GM23338 (cell line): ENCODE measurements at regions not wholly inside any gene's neighbourhood (a gene's known extent, or its start where the extent isn't known, plus 50 kb on each side); places are given as distances from the start of the nearest gene placed in this dataset.

Experiments
- ATAC-seq: fragments of 200-7000 bp; cut with Tn5 transposase; 3 replicates; pipeline ENCODE4 v1.9.1; 2020
- DNase-seq: peaks from one replicate; pipeline ENCODE4 v3.0.0-alpha.2; 2015; ENCODE audit warnings: low spot score
- H2AFZ ChIP-seq: fragments of 200-600 bp; sonication (generic); 2 replicates; pipeline ENCODE4 v1.8.0; 2016; ENCODE audit warnings: antibody characterized with exemption, mild to moderate bottlenecking, moderate library complexity
- H3F3A ChIP-seq: fragments of 200-600 bp; sonication (generic); replicated peaks from 2 replicates; pipeline ENCODE4 v1.8.0; 2017; ENCODE audit warnings: antibody characterized with exemption, mixed run types, low read depth
- H3K27ac ChIP-seq: fragments of 200-600 bp; sonication (generic); 2 replicates; pipeline ENCODE4 v1.6.1; 2016; ENCODE audit warnings: low read depth
- H3K27me3 ChIP-seq: fragments of 200-600 bp; sonication (generic); 2 replicates; pipeline ENCODE4 v1.8.0; 2016; ENCODE audit warnings: mild to moderate bottlenecking, mixed run types, moderate library complexity; ENCODE audit not compliant: insufficient read depth
- H3K36me3 ChIP-seq: fragments of 200-600 bp; sonication (generic); 2 replicates; pipeline ENCODE4 v1.8.0; 2016; ENCODE audit warnings: mild to moderate bottlenecking; ENCODE audit not compliant: insufficient read depth
- H3K4me1 ChIP-seq: fragments of 200-600 bp; sonication (generic); 2 replicates; pipeline ENCODE4 v1.8.0; 2016; ENCODE audit warnings: mild to moderate bottlenecking, moderate library complexity; ENCODE audit not compliant: insufficient read depth
- H3K4me2 ChIP-seq: fragments of 200-600 bp; sonication (generic); 2 replicates; pipeline ENCODE4 v1.7.1; 2017; ENCODE audit warnings: mixed run types
- H3K4me3 ChIP-seq: fragments of 200-600 bp; sonication (generic); 2 replicates; pipeline ENCODE4 v1.6.1; 2016; ENCODE audit warnings: mixed run types
- H3K79me2 ChIP-seq: fragments of 200-600 bp; sonication (generic); replicated peaks from 2 replicates; pipeline ENCODE4 v1.8.0; 2017; ENCODE audit warnings: mild to moderate bottlenecking; ENCODE audit not compliant: insufficient read depth
- H3K9me2 ChIP-seq: fragments of 200-600 bp; sonication (generic); 2 replicates; pipeline ENCODE4 v1.8.0; 2017; ENCODE audit not compliant: insufficient read depth
- H4K20me1 ChIP-seq: fragments of 200-600 bp; sonication (generic); replicated peaks from 2 replicates; pipeline ENCODE4 v1.8.0; 2017; ENCODE audit warnings: mild to moderate bottlenecking; ENCODE audit not compliant: insufficient read depth
- H3K27ac Mint-ChIP-seq: 2 replicates; pipeline ENCODE4 v1.8.0; 2020; ENCODE audit warnings: inconsistent platforms, mild to moderate bottlenecking, moderate library complexity, mixed read lengths
- H3K27me3 Mint-ChIP-seq: 3 replicates; pipeline ENCODE4 v1.8.0; 2022; ENCODE audit warnings: low read depth, mild to moderate bottlenecking, moderate library complexity, mixed read lengths, inconsistent platforms; ENCODE audit not compliant: insufficient read depth, poor library complexity
- H3K36me3 Mint-ChIP-seq: 3 replicates; pipeline ENCODE4 v1.8.0; 2021; ENCODE audit warnings: low read depth, mild to moderate bottlenecking, inconsistent platforms, moderate library complexity, mixed read lengths
- H3K4me1 Mint-ChIP-seq: 3 replicates; pipeline ENCODE4 v1.8.0; 2020; ENCODE audit warnings: mild to moderate bottlenecking, inconsistent platforms, mixed read lengths
- H3K4me3 Mint-ChIP-seq: 3 replicates; pipeline ENCODE4 v1.8.0; 2021; ENCODE audit warnings: moderate library complexity, mild to moderate bottlenecking, inconsistent platforms, mixed read lengths
- H3K9me3 Mint-ChIP-seq: 3 replicates; pipeline ENCODE4 v1.8.0; 2020; ENCODE audit warnings: moderate library complexity, mild to moderate bottlenecking, inconsistent platforms, mixed read lengths
- CREB1 ChIP-seq: fragments of 250-450 bp; sonication (Bioruptor Pico); IDR thresholded peaks from 2 replicates; pipeline ENCODE4 v1.5.0; 2020; ENCODE audit warnings: low read depth, mild to moderate bottlenecking, moderate library complexity
- EZH2 ChIP-seq: fragments of 200-600 bp; sonication (generic); IDR thresholded peaks from one replicate; pipeline ENCODE4 v1.8.0; 2017; ENCODE audit warnings: antibody characterized with exemption, mild to moderate bottlenecking, low read depth; ENCODE audit not compliant: unreplicated experiment
- EZH2phosphoT487 ChIP-seq: fragments of 200-600 bp; sonication (generic); IDR thresholded peaks from one replicate; pipeline ENCODE4 v1.8.1; 2018; ENCODE audit warnings: antibody characterized with exemption; ENCODE audit not compliant: unreplicated experiment
- JUNB ChIP-seq: IDR thresholded peaks from one replicate; pipeline ENCODE4 v1.6.1; 2016; ENCODE audit warnings: antibody characterized with exemption; ENCODE audit not compliant: unreplicated experiment
- NANOG ChIP-seq: IDR thresholded peaks from 2 replicates; pipeline ENCODE4 v1.6.1; 2016; ENCODE audit warnings: antibody characterized with exemption, borderline replicate concordance
- POLR2AphosphoS5 ChIP-seq: IDR thresholded peaks from 2 replicates; pipeline ENCODE4 v1.6.1; 2016; ENCODE audit warnings: antibody characterized with exemption, low read depth
- STAT1 ChIP-seq: IDR thresholded peaks from one replicate; pipeline ENCODE4 v1.6.1; 2016; ENCODE audit warnings: antibody characterized with exemption; ENCODE audit not compliant: unreplicated experiment
- ZNF114 ChIP-seq: fragments of 250-450 bp; sonication (Bioruptor Pico); IDR thresholded peaks from 2 replicates; pipeline ENCODE4 v1.5.0; 2020; ENCODE audit warnings: mild to moderate bottlenecking, moderate library complexity
- ZNF331 ChIP-seq: fragments of 250-450 bp; sonication (Bioruptor Pico); IDR thresholded peaks from 2 replicates; pipeline ENCODE4 v1.5.0; 2020; ENCODE audit warnings: low read depth, mild to moderate bottlenecking, moderate library complexity
- ZNF462 ChIP-seq: fragments of 250-450 bp; sonication (Bioruptor Pico); IDR thresholded peaks from 2 replicates; pipeline ENCODE4 v1.5.0; 2020; ENCODE audit warnings: mild to moderate bottlenecking, moderate library complexity
- TF ChIP-seq, protein P1 (sequence below): IDR thresholded peaks from 2 replicates; pipeline ENCODE4 v1.6.1; 2016; ENCODE audit warnings: antibody characterized with exemption
- TF ChIP-seq, protein P2 (sequence below), 2 experiments: fragments of 200-600 bp in 1 of 2; sonication (generic) in 1 of 2; conservative IDR thresholded peaks; 2 replicates each; pipeline versions ENCODE4 v1.5.1 to v1.6.1; 2016 to 2017; ENCODE audit warnings: antibody characterized with exemption in 2 of 2, low read depth in 2 of 2, mild to moderate bottlenecking in 2 of 2, moderate library complexity in 1 of 2

DNA sequence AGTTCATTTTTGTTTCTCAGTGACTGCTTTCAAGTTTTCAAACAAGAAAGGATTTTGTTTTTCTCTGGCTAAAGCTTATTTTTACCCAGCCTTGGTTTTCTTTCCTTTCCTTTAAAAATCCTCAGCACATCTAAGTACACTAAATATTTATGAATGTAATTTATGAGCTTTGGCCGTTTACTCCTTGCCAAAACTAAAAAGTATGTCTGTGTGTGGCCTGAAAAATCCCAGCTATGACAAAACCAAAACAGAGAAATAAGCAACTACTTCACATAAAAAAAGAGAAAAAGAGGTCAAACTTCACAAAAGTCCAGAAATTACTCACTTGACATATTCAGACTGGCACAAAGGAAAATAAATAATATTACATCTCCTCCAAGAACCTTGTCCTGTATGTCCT is 365.1 kb upstream of the NFE2L3 start:
- no peaks in the 10 kb centered on the region for H3K4me1 Mint-ChIP-seq
- H3K27ac Mint-ChIP-seq: no peak overlapping the region
- Histone ChIP-seq H3K4me1 (no peaks in the 10 kb centered on the region), H3K9me2 (peaks cover 18% of the 10 kb centered on the region), H3K36me3 (no peaks in the 10 kb centered on the region), H3K79me2 (no peaks in the 10 kb centered on the region), H3K27ac (no peak overlapping the region), H3F3A (no peaks in the 10 kb centered on the region), H3K27me3 (no peaks in the 10 kb centered on the region), H3K4me2 (no peak overlapping the region), H2AFZ (no peak overlapping the region), H4K20me1 (no peaks in the 10 kb centered on the region), H3K4me3 (no peak overlapping the region)
- DNase-seq (no peak), ATAC-seq (no peak)
- TF ChIP-seq ZNF331 (CRISPR knock-in tag) (no peak), EZH2phosphoT487 (no peak), ZNF114 (CRISPR knock-in tag) (no peak), STAT1 (no peak), NANOG (no peak), JUNB (no peak), EZH2 (no peak)
- TF ChIP-seq, protein P1, sequence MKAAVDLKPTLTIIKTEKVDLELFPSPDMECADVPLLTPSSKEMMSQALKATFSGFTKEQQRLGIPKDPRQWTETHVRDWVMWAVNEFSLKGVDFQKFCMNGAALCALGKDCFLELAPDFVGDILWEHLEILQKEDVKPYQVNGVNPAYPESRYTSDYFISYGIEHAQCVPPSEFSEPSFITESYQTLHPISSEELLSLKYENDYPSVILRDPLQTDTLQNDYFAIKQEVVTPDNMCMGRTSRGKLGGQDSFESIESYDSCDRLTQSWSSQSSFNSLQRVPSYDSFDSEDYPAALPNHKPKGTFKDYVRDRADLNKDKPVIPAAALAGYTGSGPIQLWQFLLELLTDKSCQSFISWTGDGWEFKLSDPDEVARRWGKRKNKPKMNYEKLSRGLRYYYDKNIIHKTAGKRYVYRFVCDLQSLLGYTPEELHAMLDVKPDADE: no peak
- no peaks in the 10 kb centered on the region for H3K9me3 Mint-ChIP-seq
- H3K4me3 Mint-ChIP-seq: no peak overlapping the region
- no peaks in the 10 kb centered on the region for H3K27me3 Mint-ChIP-seq
- H3K36me3 Mint-ChIP-seq: no peaks in the 10 kb centered on the region

DNA sequence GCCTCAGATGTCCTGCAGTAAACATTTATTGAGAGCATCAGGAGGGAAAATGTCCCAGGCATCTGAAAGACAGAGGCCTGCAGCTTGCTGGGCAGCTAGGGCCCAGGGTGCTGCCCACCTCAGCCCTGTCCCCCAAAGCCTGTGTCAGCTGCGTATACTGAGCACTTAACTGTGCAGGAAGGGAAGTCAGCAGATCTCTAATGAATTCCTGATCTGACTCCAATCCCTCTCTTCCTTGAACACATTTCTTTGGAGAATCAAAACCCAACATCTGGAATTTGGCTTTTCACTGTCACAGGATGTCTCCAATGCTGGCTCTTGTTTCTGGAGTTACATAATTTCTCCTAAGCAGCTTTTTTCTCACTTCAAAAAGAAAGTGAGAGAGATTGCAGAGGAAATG is 364.7 kb upstream of the NFE2L3 start:
- H3K4me2 ChIP-seq: no peak overlapping the region
- Mint-ChIP-seq H3K4me1 (no peaks in the 10 kb centered on the region), H3K27me3 (no peaks in the 10 kb centered on the region), H3K36me3 (no peaks in the 10 kb centered on the region), H3K27ac (no peak overlapping the region), H3K4me3 (no peak overlapping the region), H3K9me3 (no peaks in the 10 kb centered on the region)
- no peak overlapping the region for H3K27ac ChIP-seq
- ATAC-seq (no peak), DNase-seq (no peak)
- no peaks in the 10 kb centered on the region for H3K79me2 ChIP-seq
- no peaks in the 10 kb centered on the region for H3K4me1 ChIP-seq
- no peaks in the 10 kb centered on the region for H4K20me1 ChIP-seq
- no peak overlapping the region for H2AFZ ChIP-seq
- no peaks in the 10 kb centered on the region for H3F3A ChIP-seq
- no peak overlapping the region for H3K4me3 ChIP-seq
- no peaks in the 10 kb centered on the region for H3K36me3 ChIP-seq
- H3K27me3 ChIP-seq: no peaks in the 10 kb centered on the region
- H3K9me2 ChIP-seq: peaks cover 14% of the 10 kb centered on the region
- TF ChIP-seq ZNF331 (CRISPR knock-in tag): no peak
- TF ChIP-seq ZNF462 (CRISPR knock-in tag): no peak
- no peak for TF ChIP-seq NANOG
- no peak for TF ChIP-seq CREB1 (CRISPR knock-in tag)
- TF ChIP-seq STAT1: no peak
- TF ChIP-seq ZNF114 (CRISPR knock-in tag): no peak
- no peak for TF ChIP-seq POLR2AphosphoS5
- TF ChIP-seq JUNB: no peak
- TF ChIP-seq EZH2: no peak
- TF ChIP-seq, protein P1: no peak
- TF ChIP-seq, protein P2, sequence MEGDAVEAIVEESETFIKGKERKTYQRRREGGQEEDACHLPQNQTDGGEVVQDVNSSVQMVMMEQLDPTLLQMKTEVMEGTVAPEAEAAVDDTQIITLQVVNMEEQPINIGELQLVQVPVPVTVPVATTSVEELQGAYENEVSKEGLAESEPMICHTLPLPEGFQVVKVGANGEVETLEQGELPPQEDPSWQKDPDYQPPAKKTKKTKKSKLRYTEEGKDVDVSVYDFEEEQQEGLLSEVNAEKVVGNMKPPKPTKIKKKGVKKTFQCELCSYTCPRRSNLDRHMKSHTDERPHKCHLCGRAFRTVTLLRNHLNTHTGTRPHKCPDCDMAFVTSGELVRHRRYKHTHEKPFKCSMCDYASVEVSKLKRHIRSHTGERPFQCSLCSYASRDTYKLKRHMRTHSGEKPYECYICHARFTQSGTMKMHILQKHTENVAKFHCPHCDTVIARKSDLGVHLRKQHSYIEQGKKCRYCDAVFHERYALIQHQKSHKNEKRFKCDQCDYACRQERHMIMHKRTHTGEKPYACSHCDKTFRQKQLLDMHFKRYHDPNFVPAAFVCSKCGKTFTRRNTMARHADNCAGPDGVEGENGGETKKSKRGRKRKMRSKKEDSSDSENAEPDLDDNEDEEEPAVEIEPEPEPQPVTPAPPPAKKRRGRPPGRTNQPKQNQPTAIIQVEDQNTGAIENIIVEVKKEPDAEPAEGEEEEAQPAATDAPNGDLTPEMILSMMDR (conservative IDR thresholded peaks at IDR 0.05; ENCODE audit: low read depth in 2 of 2): no peak
